GM12878 (cell line): ENCODE measurements at regions not wholly inside any gene's neighbourhood (a gene's known extent, or its start where the extent isn't known, plus 50 kb on each side); places are given as distances from the start of the nearest gene placed in this dataset.

Experiments used
- ATAC-seq: fragments of 200-7000 bp; cut with Tn5 transposase; 3 replicates; pipeline ENCODE4 v1.9.1; 2020; ENCODE audit warnings: mild to moderate bottlenecking, moderate library complexity
- BruUV-seq: library from RNA; stranded (reverse); fragments of 400-500 nt; replicated peaks from 2 replicates; lab custom pipeline; 2021; lab: Mats Ljungman, UMichigan
- CTCF ChIA-PET: fragments of 300-600 bp; sonication (Branson Sonifier 250); formaldehyde crosslinking; extraction: SDS; loops from one replicate; lab custom pipeline; 2021; ENCODE audit warnings: inconsistent platforms; lab: Yijun Ruan, JAX
- POLR2A ChIA-PET: fragments of 350-600 bp; formaldehyde crosslinking; extraction: SDS; loops from one replicate; lab custom pipeline; 2021; ENCODE audit warnings: inconsistent platforms; lab: Charles Lee
- RAD21 ChIA-PET: fragments of 300-600 bp; sonication (Branson Sonifier 250); formaldehyde crosslinking; loops from one replicate; lab custom pipeline; 2023; ENCODE audit warnings: antibody characterized with exemption; ENCODE audit not compliant: unreplicated experiment; lab: Charles Lee
- SMC1A ChIA-PET: fragments of 300-600 bp; sonication (Branson Sonifier 250); formaldehyde crosslinking; loops from one replicate; lab custom pipeline; 2023; ENCODE audit not compliant: unreplicated experiment, uncharacterized antibody; lab: Charles Lee
- DNase-seq: peaks from one replicate; pipeline ENCODE4 v3.0.0-alpha.2; 2011; ENCODE audit warnings: low read depth, low spot score
- FAIRE-seq: peaks from 3 replicates; lab custom pipeline; 2011; peaks lifted over from hg19 to GRCh38; lab: Jason Lieb, UNC
- H2AFZ ChIP-seq: 2 replicates; pipeline ENCODE4 v1.6.0; 2011; ENCODE audit warnings: low read depth, low read length, control low read depth; ENCODE audit not compliant: control insufficient read depth
- H3K27ac ChIP-seq: 2 replicates; pipeline ENCODE4 v1.5.1; 2011; ENCODE audit warnings: control low read depth; ENCODE audit not compliant: control insufficient read depth, insufficient read depth
- H3K27me3 ChIP-seq, 2 experiments: replicated peaks in 1 of 2; 2 replicates each; pipeline versions ENCODE4 v1.6.0 to v1.6.1; 2011; ENCODE audit warnings: low read length in 1 of 2; ENCODE audit not compliant: control insufficient read depth in 2 of 2, insufficient read depth in 2 of 2
- H3K36me3 ChIP-seq, 2 experiments: 2 replicates each; pipeline ENCODE4 v1.5.1; 2011; ENCODE audit warnings: low read length in 1 of 2; ENCODE audit not compliant: control insufficient read depth in 2 of 2, insufficient read depth in 2 of 2
- H3K4me1 ChIP-seq: 2 replicates; pipeline ENCODE4 v1.6.1; 2011; ENCODE audit warnings: mild to moderate bottlenecking, low read length, moderate library complexity, mixed read lengths; ENCODE audit not compliant: control insufficient read depth, insufficient read depth
- H3K4me2 ChIP-seq: 2 replicates; pipeline ENCODE4 v1.6.0; 2011; ENCODE audit warnings: control low read depth; ENCODE audit not compliant: control insufficient read depth, insufficient read depth
- H3K4me3 ChIP-seq: fragments of 200-600 bp; sonication (generic); 2 replicates; pipeline ENCODE4 v1.5.1; 2016
- H3K79me2 ChIP-seq: 2 replicates; pipeline ENCODE4 v1.6.0; 2011; ENCODE audit warnings: low read length; ENCODE audit not compliant: control insufficient read depth, insufficient read depth
- H3K9ac ChIP-seq: 2 replicates; pipeline ENCODE4 v1.8.0; 2011; ENCODE audit warnings: low read length, control low read depth, mixed read lengths; ENCODE audit not compliant: control insufficient read depth, insufficient read depth
- H3K9me3 ChIP-seq: replicated peaks from 3 replicates; pipeline ENCODE4 v1.5.1; 2011; ENCODE audit warnings: mild to moderate bottlenecking, low read length; ENCODE audit not compliant: control insufficient read depth, insufficient read depth
- H4K20me1 ChIP-seq: 2 replicates; pipeline ENCODE4 v1.6.0; 2011; ENCODE audit not compliant: control insufficient read depth, insufficient read depth
- BHLHE40 ChIP-seq, 2 experiments: fragments of 450-650 bp in 1 of 2; IDR thresholded peaks; 2 replicates each; pipeline ENCODE4 v1.6.1; 2011 to 2017; ENCODE audit warnings: low read depth in 2 of 2, borderline replicate concordance in 1 of 2, improper control_type of control experiment in 1 of 2, low read length in 1 of 2, mild to moderate bottlenecking in 1 of 2
- CBFB ChIP-seq: IDR thresholded peaks from 2 replicates; pipeline ENCODE4 v1.6.1; 2016; ENCODE audit warnings: antibody characterized with exemption, low read depth
- CEBPB ChIP-seq, 2 experiments: fragments of 150-350 bp in 1 of 2; IDR thresholded peaks; 2 replicates each; pipeline ENCODE4 v1.6.1; 2012 to 2014; ENCODE audit warnings: low read depth in 2 of 2, low read length in 2 of 2, borderline replicate concordance in 1 of 2, inconsistent platforms in 1 of 2
- GATAD2B ChIP-seq: fragments of 450-650 bp; conservative IDR thresholded peaks from 2 replicates; pipeline ENCODE4 v1.6.1; 2017; ENCODE audit warnings: low read depth, mild to moderate bottlenecking, moderate library complexity
- NBN ChIP-seq: fragments of 450-650 bp; IDR thresholded peaks from 2 replicates; pipeline ENCODE4 v1.6.1; 2016
- POLR2A ChIP-seq: IDR thresholded peaks from 2 replicates; pipeline ENCODE4 v1.6.1; 2011; ENCODE audit warnings: low read depth, mild to moderate bottlenecking, low read length
- RCOR1 ChIP-seq: conservative IDR thresholded peaks from 2 replicates; pipeline ENCODE4 v1.6.1; 2012; ENCODE audit warnings: low read depth, low read length, improper control_type of control experiment
- RELB ChIP-seq: fragments of 450-650 bp; IDR thresholded peaks from 2 replicates; pipeline ENCODE4 v1.6.1; 2017; ENCODE audit warnings: low read depth, mild to moderate bottlenecking, moderate library complexity
- USF2 ChIP-seq: IDR thresholded peaks from 2 replicates; pipeline ENCODE4 v1.6.1; 2011; ENCODE audit warnings: low read depth, low read length, improper control_type of control experiment, borderline replicate concordance
- YBX1 ChIP-seq: fragments of 450-650 bp; IDR thresholded peaks from 2 replicates; pipeline ENCODE4 v1.6.1; 2016; ENCODE audit warnings: antibody characterized with exemption
- YY1 ChIP-seq: IDR thresholded peaks from 2 replicates; pipeline ENCODE4 v1.6.1; 2011; ENCODE audit warnings: low read depth, mild to moderate bottlenecking, low read length
- WGBS: methylation state at CpG from one replicate; pipeline ENCODE4 v1.1.6; 2016; ENCODE audit warnings: low lambda C conversion rate; ENCODE audit not compliant: insufficient replicate concordance, insufficient coverage; ENCODE audit errors: missing lambda C conversion rate; 5-methylcytosine and 5-hydroxymethylcytosine counted together
- in situ Hi-C: fragments of 300-500 bp; cut with MboI; formaldehyde crosslinking; loops from 9 replicates; pipeline ENCODE4 v1.14.3; 2018; ENCODE audit warnings: mixed read lengths
- intact Hi-C: fragments of 100-400 bp; cut with micrococcal nuclease; formaldehyde crosslinking; loops from one replicate; pipeline ENCODE4 v1.14.2; 2022; ENCODE audit not compliant: unreplicated experiment
- TF ChIP-seq, protein P1 (sequence below): fragments of 150-350 bp; IDR thresholded peaks from 2 replicates; pipeline ENCODE4 v1.6.1; 2014; ENCODE audit warnings: mild to moderate bottlenecking, low read depth, low read length
- TF ChIP-seq, protein P2 (sequence below): IDR thresholded peaks from 2 replicates; pipeline ENCODE4 v1.6.1; 2011; ENCODE audit warnings: borderline replicate concordance, low read depth, mild to moderate bottlenecking, moderate library complexity, mixed read lengths, low read length; ENCODE audit not compliant: insufficient read depth; ENCODE audit errors: extremely low read length
- TF ChIP-seq, protein P3 (sequence below): fragments of 450-650 bp; IDR thresholded peaks from 2 replicates; pipeline ENCODE4 v1.6.1; 2016; ENCODE audit warnings: mild to moderate bottlenecking, moderate library complexity, borderline replicate concordance
- TF ChIP-seq, protein P4 (sequence below): IDR thresholded peaks from 2 replicates; pipeline ENCODE4 v1.6.1; 2011; ENCODE audit warnings: low read depth, mild to moderate bottlenecking, low read length, moderate library complexity, borderline replicate concordance; ENCODE audit errors: extremely low read depth

GRCh38 chr5:71887680-71888079 lies 168.6 kb downstream of the CARTPT start:
- Histone ChIP-seq H3K4me2 (peak overlapping the region; percentile 17; the same call in 1 of the 2 replicates), H2AFZ (peak overlapping the region; percentile 75), H3K27me3 (no peaks in the 10 kb centered on the region), H3K27ac (0 out of 2 replicates have a peak overlapping the region, but pooled peaks have one; percentile 4), H3K36me3 (no peaks in the 10 kb centered on the region), H3K9me3 (peaks cover 5% of the 10 kb centered on the region; the same call in 2 of the 3 replicates), H4K20me1 (no peaks in the 10 kb centered on the region), H3K79me2 (no peaks in the 10 kb centered on the region), H3K9ac (no peak overlapping the region), H3K4me3 (peak overlapping the region; percentile 56; the same call in 1 of the 2 replicates), H3K4me1 (no peaks in the 10 kb centered on the region)
- FAIRE-seq (peak; percentile 98), ATAC-seq (peak; percentile 100), DNase-seq (peak; percentile 75)
- BruUV-seq: no TSS peak
- in situ Hi-C loops (no loop called here), intact Hi-C loops (no loop called here)
- ChIA-PET POLR2A (no interaction called here), SMC1A (interaction anchor here (1.2 kb wide), 1 partner anchor 17 kb away, joined by 5 read pairs; no protein-coding TSS in a partner anchor), RAD21 (no interaction called here), CTCF (no interaction called here)
- 39% methylated on average over 2 of the region's 2 CpGs for WGBS
- TF ChIP-seq, protein P1, sequence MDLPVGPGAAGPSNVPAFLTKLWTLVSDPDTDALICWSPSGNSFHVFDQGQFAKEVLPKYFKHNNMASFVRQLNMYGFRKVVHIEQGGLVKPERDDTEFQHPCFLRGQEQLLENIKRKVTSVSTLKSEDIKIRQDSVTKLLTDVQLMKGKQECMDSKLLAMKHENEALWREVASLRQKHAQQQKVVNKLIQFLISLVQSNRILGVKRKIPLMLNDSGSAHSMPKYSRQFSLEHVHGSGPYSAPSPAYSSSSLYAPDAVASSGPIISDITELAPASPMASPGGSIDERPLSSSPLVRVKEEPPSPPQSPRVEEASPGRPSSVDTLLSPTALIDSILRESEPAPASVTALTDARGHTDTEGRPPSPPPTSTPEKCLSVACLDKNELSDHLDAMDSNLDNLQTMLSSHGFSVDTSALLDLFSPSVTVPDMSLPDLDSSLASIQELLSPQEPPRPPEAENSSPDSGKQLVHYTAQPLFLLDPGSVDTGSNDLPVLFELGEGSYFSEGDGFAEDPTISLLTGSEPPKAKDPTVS: no peak
- TF ChIP-seq RCOR1 (no peak), POLR2A (0 out of 2 replicates have a peak, but pooled peaks have one; percentile 24), BHLHE40 (IDR thresholded peaks at IDR 0.05; ENCODE audit: borderline replicate concordance in 1 of 2, low read depth in 2 of 2, low read length in 1 of 2) (no peak), GATAD2B (no peak), YBX1 (no peak), YY1 (no peak), CEBPB (IDR thresholded peaks at IDR 0.05; ENCODE audit: borderline replicate concordance in 1 of 2, low read depth in 2 of 2, low read length in 2 of 2) (no peak), RELB (no peak), CBFB (no peak), USF2 (peak; percentile 58), NBN (no peak)
- TF ChIP-seq, protein P2, sequence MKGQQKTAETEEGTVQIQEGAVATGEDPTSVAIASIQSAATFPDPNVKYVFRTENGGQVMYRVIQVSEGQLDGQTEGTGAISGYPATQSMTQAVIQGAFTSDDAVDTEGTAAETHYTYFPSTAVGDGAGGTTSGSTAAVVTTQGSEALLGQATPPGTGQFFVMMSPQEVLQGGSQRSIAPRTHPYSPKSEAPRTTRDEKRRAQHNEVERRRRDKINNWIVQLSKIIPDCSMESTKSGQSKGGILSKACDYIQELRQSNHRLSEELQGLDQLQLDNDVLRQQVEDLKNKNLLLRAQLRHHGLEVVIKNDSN: peak; percentile 50
- TF ChIP-seq, protein P3, sequence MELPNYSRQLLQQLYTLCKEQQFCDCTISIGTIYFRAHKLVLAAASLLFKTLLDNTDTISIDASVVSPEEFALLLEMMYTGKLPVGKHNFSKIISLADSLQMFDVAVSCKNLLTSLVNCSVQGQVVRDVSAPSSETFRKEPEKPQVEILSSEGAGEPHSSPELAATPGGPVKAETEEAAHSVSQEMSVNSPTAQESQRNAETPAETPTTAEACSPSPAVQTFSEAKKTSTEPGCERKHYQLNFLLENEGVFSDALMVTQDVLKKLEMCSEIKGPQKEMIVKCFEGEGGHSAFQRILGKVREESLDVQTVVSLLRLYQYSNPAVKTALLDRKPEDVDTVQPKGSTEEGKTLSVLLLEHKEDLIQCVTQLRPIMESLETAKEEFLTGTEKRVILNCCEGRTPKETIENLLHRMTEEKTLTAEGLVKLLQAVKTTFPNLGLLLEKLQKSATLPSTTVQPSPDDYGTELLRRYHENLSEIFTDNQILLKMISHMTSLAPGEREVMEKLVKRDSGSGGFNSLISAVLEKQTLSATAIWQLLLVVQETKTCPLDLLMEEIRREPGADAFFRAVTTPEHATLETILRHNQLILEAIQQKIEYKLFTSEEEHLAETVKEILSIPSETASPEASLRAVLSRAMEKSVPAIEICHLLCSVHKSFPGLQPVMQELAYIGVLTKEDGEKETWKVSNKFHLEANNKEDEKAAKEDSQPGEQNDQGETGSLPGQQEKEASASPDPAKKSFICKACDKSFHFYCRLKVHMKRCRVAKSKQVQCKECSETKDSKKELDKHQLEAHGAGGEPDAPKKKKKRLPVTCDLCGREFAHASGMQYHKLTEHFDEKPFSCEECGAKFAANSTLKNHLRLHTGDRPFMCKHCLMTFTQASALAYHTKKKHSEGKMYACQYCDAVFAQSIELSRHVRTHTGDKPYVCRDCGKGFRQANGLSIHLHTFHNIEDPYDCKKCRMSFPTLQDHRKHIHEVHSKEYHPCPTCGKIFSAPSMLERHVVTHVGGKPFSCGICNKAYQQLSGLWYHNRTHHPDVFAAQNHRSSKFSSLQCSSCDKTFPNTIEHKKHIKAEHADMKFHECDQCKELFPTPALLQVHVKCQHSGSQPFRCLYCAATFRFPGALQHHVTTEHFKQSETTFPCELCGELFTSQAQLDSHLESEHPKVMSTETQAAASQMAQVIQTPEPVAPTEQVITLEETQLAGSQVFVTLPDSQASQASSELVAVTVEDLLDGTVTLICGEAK: no peak
- TF ChIP-seq, protein P4, sequence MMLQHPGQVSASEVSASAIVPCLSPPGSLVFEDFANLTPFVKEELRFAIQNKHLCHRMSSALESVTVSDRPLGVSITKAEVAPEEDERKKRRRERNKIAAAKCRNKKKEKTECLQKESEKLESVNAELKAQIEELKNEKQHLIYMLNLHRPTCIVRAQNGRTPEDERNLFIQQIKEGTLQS: 0 out of 2 replicates have a peak, but pooled peaks have one; percentile 20
